ENCODE measurements at regions not wholly inside any gene's neighbourhood (a gene's known extent, or its start where the extent isn't known, plus 50 kb on each side); places are given as distances from the start of the nearest gene placed in this dataset.

GRCh38 chr12:66899588-66899987 is 220.7 kb upstream of the GRIP1 start:
- Histone ChIP-seq H3K27ac (no peak overlapping the region), H3K36me3 (ENCODE audit: insufficient read depth, low read length) (no peaks in the 10 kb centered on the region), H3K4me3 (no peak overlapping the region), H3K9me3 (ENCODE audit: low read depth, low read length) (no peaks in the 10 kb centered on the region), H3K9ac (ENCODE audit: insufficient read length) (no peak overlapping the region)
- no peak for TF ChIP-seq EZH2 (IDR thresholded peaks at IDR 0.05)
- no peak for TF ChIP-seq FOXP2 (optimal IDR thresholded peaks at IDR 0.05; ENCODE audit: control extremely low read depth, extremely low read length, insufficient read depth)
- TF ChIP-seq POLR2AphosphoS5 (IDR thresholded peaks at IDR 0.05; ENCODE audit: borderline replicate concordance, low read depth, low read length), result no peak
- no peak for DNase-seq (ENCODE audit: low read depth, low spot score)

- no peaks in the 10 kb centered on the region for H3K9me3 ChIP-seq (ENCODE audit: low read depth, low read length)
- H3K4me3 ChIP-seq, result no peak overlapping the region
- DNase-seq (ENCODE audit: low read depth, low spot score), result no peak
- no peak overlapping the region for H3K27ac ChIP-seq
- TF ChIP-seq FOXP2 (optimal IDR thresholded peaks at IDR 0.05; ENCODE audit: control extremely low read depth, extremely low read length, insufficient read depth) (no peak), EZH2 (IDR thresholded peaks at IDR 0.05) (no peak), POLR2AphosphoS5 (IDR thresholded peaks at IDR 0.05; ENCODE audit: borderline replicate concordance, low read depth, low read length) (no peak)
- no peak overlapping the region for H3K9ac ChIP-seq (ENCODE audit: insufficient read length)
- H3K36me3 ChIP-seq (ENCODE audit: insufficient read depth, low read length), result no peaks in the 10 kb centered on the region
Observed at GRCh38 chr12:66900616-66901015, 221.7 kb upstream of the GRIP1 start.

- no peak overlapping the region for H3K27ac ChIP-seq
- no peak for TF ChIP-seq EZH2 (IDR thresholded peaks at IDR 0.05)
- no peak for TF ChIP-seq POLR2AphosphoS5 (IDR thresholded peaks at IDR 0.05; ENCODE audit: borderline replicate concordance, low read depth, low read length)
- TF ChIP-seq FOXP2 (optimal IDR thresholded peaks at IDR 0.05; ENCODE audit: control extremely low read depth, extremely low read length, insufficient read depth), result no peak
- H3K36me3 ChIP-seq (ENCODE audit: insufficient read depth, low read length), result no peaks in the 10 kb centered on the region
- H3K4me3 ChIP-seq, result no peak overlapping the region
- DNase-seq (ENCODE audit: low read depth, low spot score), result no peak
- H3K9ac ChIP-seq (ENCODE audit: insufficient read length), result no peak overlapping the region
- no peaks in the 10 kb centered on the region for H3K9me3 ChIP-seq (ENCODE audit: low read depth, low read length)
Observed at GRCh38 chr12:66901138-66901932, 222.5 kb upstream of the GRIP1 start.

DNA sequence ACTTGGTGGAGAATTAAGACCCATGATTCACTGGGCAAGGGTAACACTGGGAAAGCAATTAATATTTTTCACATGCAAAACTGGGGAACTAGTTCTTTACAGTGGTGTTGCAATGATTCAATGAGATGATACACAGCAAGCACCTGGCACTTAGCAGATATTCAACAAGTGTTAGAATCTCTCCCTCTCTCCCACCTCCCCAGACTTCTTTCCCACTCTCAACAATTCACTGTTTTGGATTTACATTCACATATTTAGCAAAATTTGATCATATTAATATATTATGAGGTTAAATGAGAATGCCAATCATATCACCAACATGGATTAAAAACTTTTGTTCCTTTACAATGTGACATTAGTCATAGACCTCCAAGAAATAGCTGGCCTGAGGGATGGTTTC is 223.1 kb upstream of the GRIP1 start:
- Histone ChIP-seq H3K4me3 (no peak overlapping the region), H3K9ac (ENCODE audit: insufficient read length) (no peak overlapping the region), H3K36me3 (ENCODE audit: insufficient read depth, low read length) (no peaks in the 10 kb centered on the region), H3K27ac (no peak overlapping the region), H3K9me3 (ENCODE audit: low read depth, low read length) (no peaks in the 10 kb centered on the region)
- TF ChIP-seq POLR2AphosphoS5 (IDR thresholded peaks at IDR 0.05; ENCODE audit: borderline replicate concordance, low read depth, low read length), result no peak
- TF ChIP-seq FOXP2 (optimal IDR thresholded peaks at IDR 0.05; ENCODE audit: control extremely low read depth, extremely low read length, insufficient read depth), result no peak
- TF ChIP-seq EZH2 (IDR thresholded peaks at IDR 0.05), result no peak
- no peak for DNase-seq (ENCODE audit: low read depth, low spot score)

- DNase-seq (ENCODE audit: low read depth, low spot score), result no peak
Observed at GRCh38 chr12:66903782-66904396, 225.0 kb upstream of the GRIP1 start.

DNA sequence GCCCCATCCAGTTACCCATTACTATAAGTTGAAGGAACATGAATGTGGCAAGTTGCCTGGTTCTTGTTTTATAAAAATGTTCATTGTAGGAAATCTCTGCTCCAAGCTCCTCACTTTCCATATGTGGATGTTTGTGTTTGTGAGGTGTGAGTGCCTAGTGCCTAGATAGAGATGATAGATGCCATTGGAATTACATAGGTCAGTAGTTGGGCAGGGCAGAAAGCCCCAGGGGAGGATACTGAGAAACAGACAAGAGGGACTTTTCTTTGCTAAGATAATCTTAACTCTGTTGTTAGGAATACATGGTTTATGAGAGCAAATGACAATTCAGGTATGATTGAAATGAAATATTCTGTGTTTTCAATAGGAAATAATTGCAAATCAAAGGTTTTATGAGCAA is 226.3 kb upstream of the GRIP1 start:
- Histone ChIP-seq H3K36me3 (ENCODE audit: insufficient read depth, low read length) (no peaks in the 10 kb centered on the region), H3K9me3 (ENCODE audit: low read depth, low read length) (no peaks in the 10 kb centered on the region), H3K9ac (ENCODE audit: insufficient read length) (no peak overlapping the region), H3K4me3 (no peak overlapping the region), H3K27ac (no peak overlapping the region)
- no peak for DNase-seq (ENCODE audit: low read depth, low spot score)
- no peak for TF ChIP-seq POLR2AphosphoS5 (IDR thresholded peaks at IDR 0.05; ENCODE audit: borderline replicate concordance, low read depth, low read length)

More at GRCh38 chr12:66903782-66904396, 225.0 kb upstream of the GRIP1 start:
- no peak for TF ChIP-seq FOXP2 (optimal IDR thresholded peaks at IDR 0.05; ENCODE audit: control extremely low read depth, extremely low read length, insufficient read depth)
- no peak for TF ChIP-seq POLR2AphosphoS5 (IDR thresholded peaks at IDR 0.05; ENCODE audit: borderline replicate concordance, low read depth, low read length)
- no peak for TF ChIP-seq EZH2 (IDR thresholded peaks at IDR 0.05)
- no peak overlapping the region for H3K27ac ChIP-seq
- H3K9me3 ChIP-seq (ENCODE audit: low read depth, low read length), result no peaks in the 10 kb centered on the region
- H3K4me3 ChIP-seq, result no peak overlapping the region
- H3K9ac ChIP-seq (ENCODE audit: insufficient read length), result no peak overlapping the region
- H3K36me3 ChIP-seq (ENCODE audit: insufficient read depth, low read length), result no peaks in the 10 kb centered on the region

DNA sequence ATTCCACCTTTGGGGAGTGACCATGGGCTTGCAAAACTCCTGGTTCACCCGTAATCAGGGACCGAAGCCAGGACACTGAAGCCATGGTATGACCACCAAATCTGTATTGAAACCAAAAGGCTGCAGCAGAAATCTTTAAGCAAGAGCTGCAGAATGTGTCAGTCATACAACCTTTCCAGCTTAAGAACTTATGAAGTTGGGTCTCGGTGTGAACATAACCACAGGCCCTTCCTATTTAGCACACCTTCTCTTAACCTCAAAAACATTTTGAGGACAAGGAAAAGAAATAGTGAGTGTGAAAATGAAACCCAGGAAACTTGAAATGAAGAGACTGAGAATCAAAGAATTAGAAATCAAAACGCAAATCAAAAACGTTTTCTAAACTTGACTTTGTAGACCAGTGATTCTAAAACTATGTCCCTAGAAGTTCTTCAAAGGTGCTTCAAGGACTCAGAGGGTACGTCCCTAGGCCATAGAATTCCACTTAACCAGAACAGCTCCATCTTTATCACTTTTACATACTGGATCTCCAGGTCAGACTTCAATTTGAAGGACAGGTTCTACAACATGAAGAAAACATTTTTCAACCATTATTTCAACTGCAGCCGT is 231.6 kb upstream of the GRIP1 start:
- H3K27ac ChIP-seq, result no peak overlapping the region
- H3K9me3 ChIP-seq (ENCODE audit: low read depth, low read length), result no peaks in the 10 kb centered on the region
- no peak for TF ChIP-seq EZH2 (IDR thresholded peaks at IDR 0.05)
- no peak for TF ChIP-seq FOXP2 (optimal IDR thresholded peaks at IDR 0.05; ENCODE audit: control extremely low read depth, extremely low read length, insufficient read depth)
- no peak for TF ChIP-seq POLR2AphosphoS5 (IDR thresholded peaks at IDR 0.05; ENCODE audit: borderline replicate concordance, low read depth, low read length)
- no peak overlapping the region for H3K9ac ChIP-seq (ENCODE audit: insufficient read length)
- DNase-seq (ENCODE audit: low read depth, low spot score), result no peak
- no peaks in the 10 kb centered on the region for H3K36me3 ChIP-seq (ENCODE audit: insufficient read depth, low read length)
- no peak overlapping the region for H3K4me3 ChIP-seq

DNA sequence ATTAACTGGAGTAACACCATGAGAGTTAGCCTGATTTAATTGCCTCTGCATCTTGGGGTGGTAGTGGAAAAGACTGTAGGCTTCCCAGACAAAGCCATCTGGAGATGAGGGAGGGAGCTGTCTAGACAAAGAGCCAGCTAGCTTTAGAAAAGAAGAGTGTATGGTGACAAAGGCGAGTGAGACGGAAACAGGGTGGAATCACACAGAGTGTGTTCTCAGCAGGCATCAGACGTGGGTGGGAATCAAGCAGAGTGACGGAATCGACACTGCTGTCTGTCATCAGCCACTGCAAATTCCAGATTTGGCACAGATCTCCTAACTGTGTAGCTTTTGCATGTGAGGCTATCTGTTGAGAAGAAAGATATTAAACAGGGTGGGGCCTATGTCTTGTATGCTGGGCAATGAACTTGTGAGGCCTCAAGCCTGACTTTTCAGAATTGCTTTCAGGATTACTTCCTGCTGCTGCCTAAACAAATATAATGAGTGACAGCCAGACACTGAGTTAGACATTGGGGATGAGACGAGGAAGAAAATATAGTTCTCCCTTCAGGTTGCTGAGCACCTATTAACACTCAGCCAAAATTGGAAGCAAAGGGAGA is 236.5 kb upstream of the GRIP1 start:
- H3K36me3 ChIP-seq (ENCODE audit: insufficient read depth, low read length), result no peaks in the 10 kb centered on the region
- DNase-seq (ENCODE audit: low read depth, low spot score), result no peak
- no peaks in the 10 kb centered on the region for H3K9me3 ChIP-seq (ENCODE audit: low read depth, low read length)
- no peak for TF ChIP-seq FOXP2 (optimal IDR thresholded peaks at IDR 0.05; ENCODE audit: control extremely low read depth, extremely low read length, insufficient read depth)
- no peak for TF ChIP-seq EZH2 (IDR thresholded peaks at IDR 0.05)
- no peak for TF ChIP-seq POLR2AphosphoS5 (IDR thresholded peaks at IDR 0.05; ENCODE audit: borderline replicate concordance, low read depth, low read length)
- H3K27ac ChIP-seq, result no peak overlapping the region
- H3K9ac ChIP-seq (ENCODE audit: insufficient read length), result no peak overlapping the region
- H3K4me3 ChIP-seq, result no peak overlapping the region

Measured in SK-N-MC (cell line).